Smooth muscle cell (in vitro differentiated cells): ENCODE measurements at regions not wholly inside any gene's neighbourhood (a gene's known extent, or its start where the extent isn't known, plus 50 kb on each side); places are given as distances from the start of the nearest gene placed in this dataset.

Experiments
- DNase-seq: peaks from one replicate; lab custom pipeline; 2025; ENCODE audit not compliant: unreplicated experiment; lab: John Stamatoyannopoulos, UW
- H2AFZ ChIP-seq: fragments of 200-600 bp; sonication (generic); 2 replicates; pipeline ENCODE4 v1.6.0; 2016; ENCODE audit warnings: antibody characterized with exemption, low read depth, mild to moderate bottlenecking
- H3F3A ChIP-seq: fragments of 200-600 bp; sonication (generic); 2 replicates; pipeline ENCODE4 v1.6.0; 2017; ENCODE audit warnings: antibody characterized with exemption, low read depth
- H3K27ac ChIP-seq: fragments of 200-600 bp; sonication (generic); 2 replicates; pipeline ENCODE4 v1.5.1; 2016; ENCODE audit warnings: low read depth, mild to moderate bottlenecking
- H3K27me3 ChIP-seq: fragments of 200-600 bp; sonication (generic); 2 replicates; pipeline ENCODE4 v1.6.1; 2016; ENCODE audit warnings: low read depth, mild to moderate bottlenecking
- H3K36me3 ChIP-seq: fragments of 200-600 bp; sonication (generic); 2 replicates; pipeline ENCODE4 v1.5.1; 2016; ENCODE audit warnings: low read depth
- H3K4me1 ChIP-seq: fragments of 200-600 bp; sonication (generic); 2 replicates; pipeline ENCODE4 v1.5.1; 2016; ENCODE audit warnings: low read depth
- H3K4me2 ChIP-seq: fragments of 200-600 bp; sonication (generic); 2 replicates; pipeline ENCODE4 v1.6.0; 2016; ENCODE audit warnings: mild to moderate bottlenecking
- H3K4me3 ChIP-seq: fragments of 200-600 bp; sonication (generic); 2 replicates; pipeline ENCODE4 v1.5.1; 2016; ENCODE audit warnings: mild to moderate bottlenecking
- H3K79me2 ChIP-seq: fragments of 200-600 bp; sonication (generic); 2 replicates; pipeline ENCODE4 v1.6.0; 2016; ENCODE audit warnings: low read depth, mild to moderate bottlenecking
- H3K9ac ChIP-seq: fragments of 200-600 bp; sonication (generic); 2 replicates; pipeline ENCODE4 v1.6.0; 2016; ENCODE audit warnings: low read depth
- H3K9me3 ChIP-seq: fragments of 200-600 bp; sonication (generic); replicated peaks from 2 replicates; pipeline ENCODE4 v1.5.1; 2016; ENCODE audit warnings: low read depth
- H4K20me1 ChIP-seq: fragments of 200-600 bp; sonication (generic); 2 replicates; pipeline ENCODE4 v1.6.0; 2016; ENCODE audit warnings: low read depth
- CTCF ChIP-seq: fragments of 200-600 bp; sonication (generic); IDR thresholded peaks from 2 replicates; pipeline ENCODE4 v1.5.1; 2017; ENCODE audit warnings: borderline replicate concordance, mild to moderate bottlenecking, antibody characterized with exemption; ENCODE audit not compliant: insufficient read depth, poor library complexity, severe bottlenecking
- WGBS: methylation state at CpG from one replicate; pipeline ENCODE4 v1.1.7; 2016; ENCODE audit warnings: low lambda C conversion rate; 5-methylcytosine and 5-hydroxymethylcytosine counted together

GRCh38 chr3:81170298-81170697 lies 591.1 kb downstream of the GBE1 start:
- Histone ChIP-seq H3K27me3 (no peaks in the 10 kb centered on the region), H2AFZ (no peak overlapping the region), H3K79me2 (no peaks in the 10 kb centered on the region), H3K4me3 (no peak overlapping the region), H3F3A (no peaks in the 10 kb centered on the region), H3K9me3 (no peaks in the 10 kb centered on the region), H3K4me2 (no peak overlapping the region), H3K9ac (no peak overlapping the region), H3K4me1 (peaks cover 12% of the 10 kb centered on the region), H4K20me1 (no peaks in the 10 kb centered on the region), H3K27ac (no peak overlapping the region), H3K36me3 (no peaks in the 10 kb centered on the region)
- TF ChIP-seq CTCF, result no peak
- no peak for DNase-seq

- Histone ChIP-seq H3K27ac (no peak overlapping the region), H3K9me3 (no peaks in the 10 kb centered on the region), H4K20me1 (no peaks in the 10 kb centered on the region), H3K27me3 (no peaks in the 10 kb centered on the region), H2AFZ (no peak overlapping the region), H3K36me3 (no peaks in the 10 kb centered on the region), H3K4me2 (no peak overlapping the region), H3K9ac (no peak overlapping the region), H3K79me2 (no peaks in the 10 kb centered on the region), H3K4me3 (no peak overlapping the region), H3K4me1 (peaks cover 7% of the 10 kb centered on the region), H3F3A (no peaks in the 10 kb centered on the region)
- no peak for DNase-seq
- TF ChIP-seq CTCF, result no peak
- 89% methylated on average over 3 of the region's 3 CpGs for WGBS
Observed at GRCh38 chr3:81164806-81165205, 596.6 kb downstream of the GBE1 start.

GRCh38 chr3:81161851-81162250 lies 599.6 kb downstream of the GBE1 start:
- no peak overlapping the region for H3K4me2 ChIP-seq
- no peaks in the 10 kb centered on the region for H3K4me1 ChIP-seq
- no peaks in the 10 kb centered on the region for H3F3A ChIP-seq
- no peaks in the 10 kb centered on the region for H3K79me2 ChIP-seq
- H2AFZ ChIP-seq, result no peak overlapping the region
- no peak overlapping the region for H3K4me3 ChIP-seq
- WGBS, result 72% methylated on average over 1 of the region's 1 CpG
- H3K9ac ChIP-seq, result no peak overlapping the region
- H3K27ac ChIP-seq, result no peak overlapping the region
- TF ChIP-seq CTCF, result no peak
- H3K27me3 ChIP-seq, result no peaks in the 10 kb centered on the region
- no peak for DNase-seq
- no peaks in the 10 kb centered on the region for H4K20me1 ChIP-seq
- no peaks in the 10 kb centered on the region for H3K36me3 ChIP-seq
- no peaks in the 10 kb centered on the region for H3K9me3 ChIP-seq

GRCh38 chr3:81161100-81161499 lies 600.3 kb downstream of the GBE1 start:
- no peaks in the 10 kb centered on the region for H3K36me3 ChIP-seq
- H2AFZ ChIP-seq, result no peak overlapping the region
- no peaks in the 10 kb centered on the region for H4K20me1 ChIP-seq
- H3K9ac ChIP-seq, result no peak overlapping the region
- no peaks in the 10 kb centered on the region for H3F3A ChIP-seq
- H3K27ac ChIP-seq, result no peak overlapping the region
- no peak overlapping the region for H3K4me2 ChIP-seq
- no peaks in the 10 kb centered on the region for H3K27me3 ChIP-seq
- H3K4me3 ChIP-seq, result no peak overlapping the region
- no peaks in the 10 kb centered on the region for H3K79me2 ChIP-seq
- WGBS, result 74% methylated on average over 4 of the region's 4 CpGs
- H3K4me1 ChIP-seq, result no peaks in the 10 kb centered on the region
- DNase-seq, result no peak
- no peak for TF ChIP-seq CTCF
- H3K9me3 ChIP-seq, result no peaks in the 10 kb centered on the region
